ENCODE measurements at regions not wholly inside any gene's neighbourhood (a gene's known extent, or its start where the extent isn't known, plus 50 kb on each side); places are given as distances from the start of the nearest gene placed in this dataset.

GRCh38 chr16:59047114-59047513 is 313.0 kb upstream of the GOT2 start:
- no peak for TF ChIP-seq EZH2 (IDR thresholded peaks at IDR 0.05; ENCODE audit: low read depth, unreplicated experiment)
- TF ChIP-seq REST (IDR thresholded peaks at IDR 0.05; ENCODE audit: unreplicated experiment), result no peak
